Stimulated activated CD4-positive, alpha-beta T cell treated with anti-CD3 and anti-CD28 coated beads, Interleukin-1b, Interleukin-23, amount 100 ng/mL, for 1 hour (primary cell): ENCODE measurements at regions not wholly inside any gene's neighbourhood (a gene's known extent, or its start where the extent isn't known, plus 50 kb on each side); places are given as distances from the start of the nearest gene placed in this dataset.
"Not testable (repeated sequence)": the region's sequence is repeated elsewhere in the genome, so short reads cannot be mapped to it uniquely, and the experiment has no call there.

Experiments used
- DNase-seq, 2 donors: peaks; one replicate each; pipeline ENCODE4 v3.0.0-alpha.2; 2020; ENCODE audit warnings: low read depth in 2 of 2

- DNase-seq: no peak
Measured at GRCh38 chr14:85895603-85896002, 365.7 kb downstream of the FLRT2 start.

- no peak for DNase-seq
Measured at GRCh38 chr14:85892251-85892650, 362.3 kb downstream of the FLRT2 start.

GRCh38 chr14:85883966-85884365 is 354.0 kb downstream of the FLRT2 start:
- DNase-seq: no peak

- DNase-seq: no peak
Measured at GRCh38 chr14:85883101-85883500, 353.2 kb downstream of the FLRT2 start.

GRCh38 chr14:85881935-85882334 is 352.0 kb downstream of the FLRT2 start:
- no peak for DNase-seq

- no peak for DNase-seq
Measured at GRCh38 chr14:85878874-85879273, 348.9 kb downstream of the FLRT2 start.

- no peak for DNase-seq
Measured at GRCh38 chr14:85873006-85873405, 343.1 kb downstream of the FLRT2 start.

GRCh38 chr14:85867450-85867849 is 337.5 kb downstream of the FLRT2 start:
- no peak for DNase-seq

GRCh38 chr14:85865701-85866100 is 335.8 kb downstream of the FLRT2 start:
- no peak for DNase-seq

GRCh38 chr14:85858634-85859033 is 328.7 kb downstream of the FLRT2 start:
- no peak for DNase-seq

GRCh38 chr14:85856430-85856829 is 326.5 kb downstream of the FLRT2 start:
- DNase-seq: no peak

GRCh38 chr14:85853996-85854526 is 324.1 kb downstream of the FLRT2 start:
- no peak for DNase-seq

GRCh38 chr14:85852906-85853305 is 323.0 kb downstream of the FLRT2 start:
- no peak for DNase-seq

- DNase-seq: not testable (repeated sequence)
Measured at GRCh38 chr14:85852123-85852522, 322.2 kb downstream of the FLRT2 start.

- DNase-seq: not testable (repeated sequence)
Measured at GRCh38 chr14:85830549-85830948, 300.6 kb downstream of the FLRT2 start.

- not testable (repeated sequence) for DNase-seq
Measured at GRCh38 chr14:85829601-85830000, 299.7 kb downstream of the FLRT2 start.

GRCh38 chr14:85824526-85824925 is 294.6 kb downstream of the FLRT2 start:
- no peak for DNase-seq

- DNase-seq: no peak
Measured at GRCh38 chr14:85822236-85822635, 292.3 kb downstream of the FLRT2 start.

- DNase-seq: no peak
Measured at GRCh38 chr14:85817430-85817829, 287.5 kb downstream of the FLRT2 start.

- no peak for DNase-seq
Measured at GRCh38 chr14:85813040-85813439, 283.1 kb downstream of the FLRT2 start.

GRCh38 chr14:85811340-85811739 is 281.4 kb downstream of the FLRT2 start:
- no peak for DNase-seq

GRCh38 chr14:85799668-85800067 is 269.7 kb downstream of the FLRT2 start:
- no peak for DNase-seq

- DNase-seq: no peak
Measured at GRCh38 chr14:85798856-85799255, 268.9 kb downstream of the FLRT2 start.

- DNase-seq: no peak
Measured at GRCh38 chr14:85793533-85793932, 263.6 kb downstream of the FLRT2 start.
